Thyroid gland (tissue), 4 donors: ENCODE measurements at regions not wholly inside any gene's neighbourhood (a gene's known extent, or its start where the extent isn't known, plus 50 kb on each side); places are given as distances from the start of the nearest gene placed in this dataset.

ENCODE experiments used
- CTCF ChIP-seq, 6 experiments: fragments of 200-600 bp in 3 of 6; fragments of 450-650 bp in 3 of 6; sonication (generic) in 3 of 6; IDR thresholded peaks; one replicate each; pipeline ENCODE4 v1.5.1; 2016 to 2019; ENCODE audit warnings: antibody characterized with exemption in 6 of 6, mild to moderate bottlenecking in 2 of 6, inconsistent platforms in 1 of 6, moderate library complexity in 1 of 6
- POLR2A ChIP-seq, 2 donors: fragments of 450-650 bp; IDR thresholded peaks; one replicate each; pipeline ENCODE4 v1.6.1; 2017; ENCODE audit warnings: antibody characterized with exemption in 2 of 2, mild to moderate bottlenecking in 2 of 2, moderate library complexity in 1 of 2

GRCh38 chr5:107263387-107264018 lies 407.2 kb downstream of the EFNA5 start:
- no peak for TF ChIP-seq CTCF (IDR thresholded peaks at IDR 0.05)
- no peak for TF ChIP-seq POLR2A (IDR thresholded peaks at IDR 0.05)
